Raji (cell line): ENCODE measurements at regions not wholly inside any gene's neighbourhood (a gene's known extent, or its start where the extent isn't known, plus 50 kb on each side); places are given as distances from the start of the nearest gene placed in this dataset.

Source experiments
- POLR2A ChIP-seq: IDR thresholded peaks from 2 replicates; pipeline ENCODE4 v1.6.1; 2011; ENCODE audit warnings: low read depth, low read length, control low read depth; ENCODE audit not compliant: insufficient read depth

GRCh38 chr2:129055824-129056223 lies 737.2 kb upstream of the HS6ST1 start:
- no peak for TF ChIP-seq POLR2A

GRCh38 chr2:129056309-129056958 lies 737.8 kb upstream of the HS6ST1 start:
- TF ChIP-seq POLR2A, result no peak

GRCh38 chr2:129056959-129057317 lies 738.3 kb upstream of the HS6ST1 start:
- TF ChIP-seq POLR2A, result no peak

GRCh38 chr2:129058981-129059380 lies 740.3 kb upstream of the HS6ST1 start:
- TF ChIP-seq POLR2A, result no peak

- TF ChIP-seq POLR2A, result no peak
Measured at GRCh38 chr2:129059476-129059875, 740.8 kb upstream of the HS6ST1 start.

GRCh38 chr2:129061069-129061768 lies 742.6 kb upstream of the HS6ST1 start:
- TF ChIP-seq POLR2A, result no peak

- TF ChIP-seq POLR2A, result no peak
Measured at GRCh38 chr2:129061769-129062121, 743.1 kb upstream of the HS6ST1 start.

- no peak for TF ChIP-seq POLR2A
Measured at GRCh38 chr2:129062146-129062912, 743.7 kb upstream of the HS6ST1 start.

- no peak for TF ChIP-seq POLR2A
Measured at GRCh38 chr2:129067070-129067469, 748.4 kb upstream of the HS6ST1 start.

GRCh38 chr2:129067953-129068352 lies 749.3 kb upstream of the HS6ST1 start:
- no peak for TF ChIP-seq POLR2A

- TF ChIP-seq POLR2A, result no peak
Measured at GRCh38 chr2:129068543-129068942, 749.9 kb upstream of the HS6ST1 start.

- no peak for TF ChIP-seq POLR2A
Measured at GRCh38 chr2:129069875-129070594, 751.4 kb upstream of the HS6ST1 start.

GRCh38 chr2:129070663-129071062 lies 752.0 kb upstream of the HS6ST1 start:
- no peak for TF ChIP-seq POLR2A

GRCh38 chr2:129071531-129071930 lies 752.9 kb upstream of the HS6ST1 start:
- TF ChIP-seq POLR2A, result no peak

GRCh38 chr2:129074298-129074920 lies 755.7 kb upstream of the HS6ST1 start:
- TF ChIP-seq POLR2A, result no peak
